ENCODE measurements at regions not wholly inside any gene's neighbourhood (a gene's known extent, or its start where the extent isn't known, plus 50 kb on each side); places are given as distances from the start of the nearest gene placed in this dataset.

DNA sequence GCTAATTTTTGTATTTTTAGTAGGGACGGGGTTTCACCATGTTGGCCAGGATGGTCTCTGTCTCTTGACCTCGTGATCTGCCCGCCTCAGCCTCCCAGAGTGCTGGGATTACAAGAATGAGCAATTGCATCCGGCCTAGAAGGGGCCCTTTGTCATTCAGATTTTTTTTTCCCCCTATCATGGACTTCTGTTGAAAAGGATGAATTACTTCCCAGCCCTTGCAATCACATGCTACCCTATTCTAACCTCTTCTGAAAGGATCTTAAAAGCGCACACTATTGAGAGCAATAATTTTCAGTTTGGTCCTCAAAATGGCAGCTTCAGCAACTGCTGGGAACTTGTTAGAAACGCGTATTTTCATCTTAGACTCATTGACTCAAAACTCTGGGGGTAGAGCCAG is 575.6 kb upstream of the KIRREL3 start:
- Histone ChIP-seq H3K36me3 (no peaks in the 10 kb centered on the region), H3K4me1 (no peaks in the 10 kb centered on the region), H3K27me3 (no peaks in the 10 kb centered on the region), H3K4me3 (no peak overlapping the region), H3K27ac (no peak overlapping the region), H3K9me3 (no peaks in the 10 kb centered on the region)
- TF ChIP-seq, protein P1, sequence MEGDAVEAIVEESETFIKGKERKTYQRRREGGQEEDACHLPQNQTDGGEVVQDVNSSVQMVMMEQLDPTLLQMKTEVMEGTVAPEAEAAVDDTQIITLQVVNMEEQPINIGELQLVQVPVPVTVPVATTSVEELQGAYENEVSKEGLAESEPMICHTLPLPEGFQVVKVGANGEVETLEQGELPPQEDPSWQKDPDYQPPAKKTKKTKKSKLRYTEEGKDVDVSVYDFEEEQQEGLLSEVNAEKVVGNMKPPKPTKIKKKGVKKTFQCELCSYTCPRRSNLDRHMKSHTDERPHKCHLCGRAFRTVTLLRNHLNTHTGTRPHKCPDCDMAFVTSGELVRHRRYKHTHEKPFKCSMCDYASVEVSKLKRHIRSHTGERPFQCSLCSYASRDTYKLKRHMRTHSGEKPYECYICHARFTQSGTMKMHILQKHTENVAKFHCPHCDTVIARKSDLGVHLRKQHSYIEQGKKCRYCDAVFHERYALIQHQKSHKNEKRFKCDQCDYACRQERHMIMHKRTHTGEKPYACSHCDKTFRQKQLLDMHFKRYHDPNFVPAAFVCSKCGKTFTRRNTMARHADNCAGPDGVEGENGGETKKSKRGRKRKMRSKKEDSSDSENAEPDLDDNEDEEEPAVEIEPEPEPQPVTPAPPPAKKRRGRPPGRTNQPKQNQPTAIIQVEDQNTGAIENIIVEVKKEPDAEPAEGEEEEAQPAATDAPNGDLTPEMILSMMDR (IDR thresholded peaks at IDR 0.05) = no peak
- intact Hi-C loops (cut with DNase I) = no loop called here
- no peak for DNase-seq (ENCODE audit: low spot score in 2 of 2)

DNA sequence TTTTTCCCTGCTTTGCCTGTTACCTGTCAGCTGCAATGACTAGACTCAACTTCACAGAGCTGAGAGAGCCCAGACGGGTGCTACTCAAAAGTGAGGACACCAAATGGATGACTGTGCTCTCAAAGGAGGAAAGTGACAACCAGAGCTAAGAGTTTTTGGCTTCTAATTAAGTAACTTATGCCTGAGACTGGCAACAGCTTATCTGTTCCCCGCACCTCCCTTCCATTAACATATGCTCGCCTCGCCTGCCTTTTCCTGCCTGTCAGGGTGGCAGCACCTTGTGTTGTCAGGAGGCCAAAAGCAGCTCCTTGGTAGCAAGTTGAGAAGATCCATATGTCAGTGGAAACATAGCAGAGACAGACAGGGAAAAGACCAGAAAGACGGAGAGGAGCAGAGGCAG is 573.9 kb upstream of the KIRREL3 start:
- intact Hi-C loops (cut with DNase I) = no loop called here

DNA sequence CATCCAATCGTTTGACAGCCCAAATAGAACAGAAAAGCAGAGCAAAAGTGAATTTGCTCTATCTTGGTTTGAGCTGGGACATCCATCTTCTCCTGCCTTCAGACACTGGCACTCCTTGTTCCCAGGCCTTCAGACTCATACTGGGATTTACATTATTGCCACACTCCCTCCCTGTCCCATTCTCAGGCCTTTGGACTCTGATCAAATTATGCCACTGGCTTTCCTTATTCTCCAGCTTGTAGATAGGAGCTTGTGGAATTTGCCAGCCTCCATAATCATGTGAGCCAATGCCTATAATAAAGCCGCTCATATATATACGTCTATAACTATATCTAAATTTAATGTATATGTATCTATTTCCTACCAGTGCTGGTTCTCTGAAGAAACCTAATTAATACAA is 568.3 kb upstream of the KIRREL3 start:
- H3K27ac ChIP-seq = no peak overlapping the region
- H3K36me3 ChIP-seq = no peaks in the 10 kb centered on the region
- TF ChIP-seq, protein P1 (IDR thresholded peaks at IDR 0.05) = no peak
- no peaks in the 10 kb centered on the region for H3K4me1 ChIP-seq
- H3K27me3 ChIP-seq = no peaks in the 10 kb centered on the region
- intact Hi-C loops (cut with DNase I) = no loop called here
- DNase-seq (ENCODE audit: low spot score in 2 of 2) = no peak
- no peaks in the 10 kb centered on the region for H3K9me3 ChIP-seq
- no peak overlapping the region for H3K4me3 ChIP-seq

More for the DNA sequence above, 573.9 kb upstream of the KIRREL3 start:
- H3K27ac ChIP-seq = no peak overlapping the region
- H3K4me1 ChIP-seq = no peaks in the 10 kb centered on the region
- no peaks in the 10 kb centered on the region for H3K9me3 ChIP-seq
- DNase-seq (ENCODE audit: low spot score in 2 of 2) = no peak
- H3K4me3 ChIP-seq = no peak overlapping the region
- TF ChIP-seq, protein P1 (IDR thresholded peaks at IDR 0.05) = no peak
- no peaks in the 10 kb centered on the region for H3K27me3 ChIP-seq
- H3K36me3 ChIP-seq = no peaks in the 10 kb centered on the region

DNA sequence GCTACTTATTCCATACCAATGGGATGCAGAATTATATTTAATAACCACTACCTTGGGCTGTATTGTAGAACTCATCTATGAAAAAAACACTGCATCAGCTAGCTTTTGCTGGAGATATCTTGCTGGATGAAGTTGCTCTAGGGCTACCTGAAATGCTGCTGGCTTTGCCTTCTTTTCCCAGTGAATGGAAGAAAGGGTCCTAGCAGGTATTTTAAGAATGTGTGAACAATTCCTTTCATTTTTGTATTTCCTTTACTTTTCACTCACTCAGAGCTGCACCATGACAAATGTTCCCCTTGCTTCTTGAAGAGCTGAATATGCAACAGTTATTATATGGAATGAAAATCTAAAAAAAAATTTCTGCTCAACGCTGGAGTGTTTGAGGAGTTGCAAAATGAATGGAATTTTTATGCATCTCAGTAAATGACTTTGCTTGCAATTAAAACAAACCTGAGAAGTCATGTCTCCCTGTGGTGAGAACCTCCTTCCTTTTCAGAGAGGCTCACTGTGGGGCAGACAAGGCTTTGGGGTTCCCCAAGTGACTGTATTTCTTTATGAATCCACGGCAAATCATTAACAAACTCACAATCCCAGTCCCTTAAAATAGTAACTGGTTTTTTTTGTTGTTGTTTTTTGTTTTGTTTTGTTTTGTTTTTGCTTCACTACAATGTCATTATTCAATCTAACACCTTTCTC is 566.8 kb upstream of the KIRREL3 start:
- Histone ChIP-seq H3K9me3 (no peaks in the 10 kb centered on the region), H3K27ac (no peak overlapping the region), H3K27me3 (no peaks in the 10 kb centered on the region), H3K4me3 (no peak overlapping the region), H3K4me1 (no peaks in the 10 kb centered on the region), H3K36me3 (no peaks in the 10 kb centered on the region)
- DNase-seq (ENCODE audit: low spot score in 2 of 2) = no peak
- TF ChIP-seq, protein P1 (IDR thresholded peaks at IDR 0.05) = no peak
- intact Hi-C loops (cut with DNase I) = no loop called here

DNA sequence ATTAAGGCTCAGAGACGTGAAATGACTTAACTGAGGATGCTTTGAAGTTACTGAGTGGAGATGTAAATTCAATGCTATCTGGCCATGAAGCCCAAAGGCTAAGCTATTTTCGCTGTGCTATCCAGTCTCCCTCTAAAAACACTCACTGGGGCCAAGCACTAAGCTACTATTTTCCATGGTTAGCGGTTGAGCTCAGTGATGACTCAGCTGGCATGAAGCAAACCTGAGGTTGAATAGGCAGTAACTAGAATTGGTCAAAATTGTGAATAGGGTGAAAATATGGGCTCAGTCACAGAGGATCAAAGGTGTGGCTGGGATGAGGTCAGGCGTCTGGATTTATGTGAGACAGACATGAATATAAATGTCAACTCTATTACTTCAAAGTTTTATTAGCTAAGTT is 564.2 kb upstream of the KIRREL3 start:
- Histone ChIP-seq H3K9me3 (no peaks in the 10 kb centered on the region), H3K27ac (no peak overlapping the region), H3K36me3 (no peaks in the 10 kb centered on the region), H3K27me3 (no peaks in the 10 kb centered on the region), H3K4me3 (no peak overlapping the region), H3K4me1 (no peaks in the 10 kb centered on the region)
- intact Hi-C loops (cut with DNase I) = no loop called here
- TF ChIP-seq, protein P1 (IDR thresholded peaks at IDR 0.05) = no peak
- DNase-seq (ENCODE audit: low spot score in 2 of 2) = no peak

DNA sequence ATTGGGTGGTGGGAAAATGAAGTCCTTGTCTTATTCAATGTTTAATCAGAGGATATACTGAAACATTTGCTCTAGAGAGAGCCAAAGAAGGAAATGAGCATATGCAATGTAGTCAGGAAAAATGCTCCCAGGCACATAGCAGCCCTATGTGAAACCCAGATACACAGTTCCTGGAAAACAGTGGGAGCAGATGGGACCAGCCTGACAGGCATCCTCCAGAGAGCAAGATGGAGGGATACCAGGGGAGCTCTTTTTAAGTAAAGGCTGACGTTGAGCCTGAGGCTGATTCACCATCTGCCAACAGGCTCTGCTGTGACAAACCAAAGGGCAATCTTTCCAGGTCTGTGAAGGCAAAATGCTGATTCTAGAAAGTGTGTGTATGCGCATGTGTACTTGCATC is 559.4 kb upstream of the KIRREL3 start:
- no peaks in the 10 kb centered on the region for H3K4me1 ChIP-seq
- TF ChIP-seq, protein P1 (IDR thresholded peaks at IDR 0.05) = no peak
- H3K9me3 ChIP-seq = no peaks in the 10 kb centered on the region
- H3K27me3 ChIP-seq = no peaks in the 10 kb centered on the region
- no peaks in the 10 kb centered on the region for H3K36me3 ChIP-seq
- DNase-seq (ENCODE audit: low spot score in 2 of 2) = no peak
- H3K4me3 ChIP-seq = no peak overlapping the region
- intact Hi-C loops (cut with DNase I) = no loop called here
- H3K27ac ChIP-seq = no peak overlapping the region
